Liver (tissue), 3 donors: ENCODE measurements at regions not wholly inside any gene's neighbourhood (a gene's known extent, or its start where the extent isn't known, plus 50 kb on each side); places are given as distances from the start of the nearest gene placed in this dataset.

Source experiments
- CTCF ChIP-seq: fragments of 150-350 bp; IDR thresholded peaks from 2 replicates; pipeline ENCODE4 v1.5.1; 2017; ENCODE audit warnings: improper control_type of control experiment, low read depth, low read length; ENCODE audit not compliant: missing input control
- EGR1 ChIP-seq, 2 donors: IDR thresholded peaks; 2 replicates each; pipeline ENCODE4 v1.6.1; 2016 to 2018; ENCODE audit warnings: antibody characterized with exemption in 2 of 2, low read depth in 2 of 2
- FOXA2 ChIP-seq: IDR thresholded peaks from 2 replicates; pipeline ENCODE4 v1.6.1; 2016; ENCODE audit warnings: antibody characterized with exemption
- GABPA ChIP-seq, 2 donors: IDR thresholded peaks in 1 of 2; conservative IDR thresholded peaks in 1 of 2; 2 replicates each; pipeline ENCODE4 v1.6.1; 2016; ENCODE audit warnings: antibody characterized with exemption in 2 of 2, mild to moderate bottlenecking in 1 of 2, moderate library complexity in 1 of 2
- HNF4A ChIP-seq, 2 donors: conservative IDR thresholded peaks; 2 replicates each; pipeline ENCODE4 v1.6.1; 2016; ENCODE audit warnings: antibody characterized with exemption in 2 of 2, mild to moderate bottlenecking in 2 of 2
- JUND ChIP-seq, 2 donors: IDR thresholded peaks; 2 replicates each; pipeline ENCODE4 v1.6.1; 2016; ENCODE audit warnings: antibody characterized with exemption in 2 of 2
- NR2F2 ChIP-seq: IDR thresholded peaks from 2 replicates; pipeline ENCODE4 v1.6.1; 2016; ENCODE audit warnings: antibody characterized with exemption
- RAD21 ChIP-seq, 2 donors: IDR thresholded peaks; 2 replicates each; pipeline ENCODE4 v1.6.1; 2016; ENCODE audit warnings: antibody characterized with exemption in 2 of 2, mild to moderate bottlenecking in 2 of 2
- SP1 ChIP-seq: IDR thresholded peaks from 2 replicates; pipeline ENCODE4 v1.6.1; 2018; ENCODE audit warnings: antibody characterized with exemption, mild to moderate bottlenecking
- YY1 ChIP-seq: IDR thresholded peaks from 2 replicates; pipeline ENCODE4 v1.6.1; 2016; ENCODE audit warnings: antibody characterized with exemption, mild to moderate bottlenecking
- ZBTB33 ChIP-seq: IDR thresholded peaks from 2 replicates; pipeline ENCODE4 v1.6.1; 2016; ENCODE audit warnings: antibody characterized with exemption
- donor health status: healthy.
- donor health status: healthy.

GRCh38 chr12:131242741-131243496, 289.2 kb downstream of the ADGRD1 start:
- TF ChIP-seq JUND (IDR thresholded peaks at IDR 0.05), result no peak
- TF ChIP-seq YY1, result no peak
- no peak for TF ChIP-seq EGR1 (IDR thresholded peaks at IDR 0.05; ENCODE audit: low read depth in 2 of 2)
- TF ChIP-seq CTCF, result no peak
- TF ChIP-seq HNF4A (conservative IDR thresholded peaks at IDR 0.05), result no peak
- TF ChIP-seq ZBTB33, result no peak
- no peak for TF ChIP-seq FOXA2
- TF ChIP-seq RAD21 (IDR thresholded peaks at IDR 0.05), result no peak
- TF ChIP-seq SP1, result no peak
- TF ChIP-seq NR2F2, result no peak
- peak in 1 of 2 donors; percentile 53 for TF ChIP-seq GABPA (IDR thresholded peaks at IDR 0.05 in 1 of 2, conservative IDR thresholded peaks at IDR 0.05 in 1 of 2)
